B cell (primary cell): ENCODE measurements at regions not wholly inside any gene's neighbourhood (a gene's known extent, or its start where the extent isn't known, plus 50 kb on each side); places are given as distances from the start of the nearest gene placed in this dataset.

Experiments
- ATAC-seq: fragments of 200-7000 bp; cut with Tn5 transposase; one replicate; pipeline ENCODE4 v1.10.0; 2021; ENCODE audit warnings: low read depth, mild to moderate bottlenecking, moderate number of reproducible peaks, moderate library complexity
- CTCF ChIA-PET: fragments of 350-600 bp; sonication (Branson Sonifier 250); formaldehyde crosslinking; loops from one replicate; lab custom pipeline; 2021; ENCODE audit warnings: antibody characterized with exemption, inconsistent platforms; lab: Charles Lee
- POLR2A ChIA-PET: fragments of 350-600 bp; sonication (Branson Sonifier 250); formaldehyde crosslinking; loops from one replicate; lab custom pipeline; 2021; ENCODE audit warnings: antibody characterized with exemption; lab: Charles Lee
- DNase-seq: peaks from one replicate; pipeline ENCODE4 v3.0.0; 2013
- H2AFZ ChIP-seq: 2 replicates; pipeline ENCODE4 v1.6.1; 2012; ENCODE audit warnings: mild to moderate bottlenecking, low read depth, low read length; ENCODE audit not compliant: insufficient read depth, poor library complexity, severe bottlenecking
- H3K27ac ChIP-seq, 2 donors: 1 replicate in 1 of 2; 2 replicates in 1 of 2; pipeline ENCODE4 v1.5.1; 2012 to 2013; ENCODE audit warnings: low read length in 2 of 2, mild to moderate bottlenecking in 2 of 2, moderate library complexity in 1 of 2
- H3K27me3 ChIP-seq, 4 experiments: fragments of 200-600 bp in 1 of 4; sonication (generic) in 1 of 4; replicated peaks in 1 of 4; 1 replicate in 2 of 4; 2 replicates in 2 of 4; pipeline versions ENCODE4 v1.6.1 to v1.7.0; 2013 to 2016; ENCODE audit warnings: low read length in 3 of 4, mild to moderate bottlenecking in 2 of 4, mixed read lengths in 1 of 4, moderate library complexity in 1 of 4; ENCODE audit not compliant: insufficient read depth in 4 of 4, control insufficient read depth in 3 of 4; ENCODE audit errors: control extremely low read depth in 1 of 4
- H3K36me3 ChIP-seq, 2 experiments: replicated peaks in 1 of 2; 1 replicate in 1 of 2; 2 replicates in 1 of 2; pipeline versions ENCODE4 v1.6.1 to v1.7.1; 2013; ENCODE audit warnings: low read length in 1 of 2; ENCODE audit not compliant: insufficient read depth in 2 of 2, control insufficient read depth in 1 of 2; ENCODE audit errors: control extremely low read depth in 1 of 2, extremely low read depth in 1 of 2
- H3K4me1 ChIP-seq, 2 donors: fragments of 200-600 bp in 1 of 2; sonication (generic) in 1 of 2; 1 replicate in 1 of 2; 2 replicates in 1 of 2; pipeline versions ENCODE4 v1.5.1 to v1.6.1; 2013 to 2017; ENCODE audit warnings: low read length in 2 of 2; ENCODE audit not compliant: control insufficient read depth in 2 of 2, insufficient read depth in 2 of 2
- H3K4me2 ChIP-seq: replicated peaks from 2 replicates; pipeline ENCODE3; 2012; ENCODE audit warnings: mild to moderate bottlenecking, low read depth, low read length; ENCODE audit not compliant: poor library complexity, severe bottlenecking
- H3K4me3 ChIP-seq, 5 experiments: fragments of 200-600 bp in 1 of 5; sonication (generic) in 1 of 5; 1 replicate in 3 of 5; 2 replicates in 2 of 5; pipeline versions ENCODE4 v1.5.1 to v1.7.0; 2011 to 2016; ENCODE audit warnings: low read length in 4 of 5, mild to moderate bottlenecking in 4 of 5, low read depth in 2 of 5, control low read depth in 1 of 5, moderate library complexity in 1 of 5; ENCODE audit not compliant: insufficient read depth in 1 of 5; ENCODE audit errors: control extremely low read depth in 1 of 5, extremely low read depth in 1 of 5
- H3K79me2 ChIP-seq: fragments of 200-600 bp; sonication (generic); one replicate; pipeline ENCODE4 v1.6.0; 2016; ENCODE audit warnings: low read length; ENCODE audit not compliant: control insufficient read depth, insufficient read depth
- H3K9ac ChIP-seq: fragments of 200-600 bp; sonication (generic); 2 replicates; pipeline ENCODE4 v1.6.1; 2017; ENCODE audit warnings: mild to moderate bottlenecking, low read length, moderate library complexity
- H3K9me3 ChIP-seq, 3 donors: one replicate each; pipeline versions ENCODE4 v1.6.1 to v1.7.1; 2013; ENCODE audit warnings: low read length in 2 of 3; ENCODE audit not compliant: control insufficient read depth in 2 of 3, insufficient read depth in 1 of 3; ENCODE audit errors: control extremely low read depth in 1 of 3
- H4K20me1 ChIP-seq: 2 replicates; pipeline ENCODE4 v1.6.0; 2012; ENCODE audit warnings: mild to moderate bottlenecking, low read length; ENCODE audit not compliant: insufficient read depth, control insufficient read depth, poor library complexity, severe bottlenecking
- H3K27ac Mint-ChIP-seq: one replicate; pipeline ENCODE4 v1.8.0; 2021; ENCODE audit warnings: mixed read lengths
- H3K27me3 Mint-ChIP-seq: one replicate; pipeline ENCODE4 v1.8.0; 2021; ENCODE audit warnings: mixed read lengths
- H3K4me1 Mint-ChIP-seq: one replicate; pipeline ENCODE4 v1.8.0; 2021; ENCODE audit warnings: mixed read lengths
- H3K4me3 Mint-ChIP-seq: one replicate; pipeline ENCODE4 v1.8.0; 2021; ENCODE audit warnings: mixed read lengths
- H3K9me3 Mint-ChIP-seq: one replicate; pipeline ENCODE4 v1.8.0; 2022; ENCODE audit warnings: mixed read lengths; ENCODE audit not compliant: insufficient read depth
- CTCF ChIP-seq: fragments of 200-600 bp; IDR thresholded peaks from one replicate; pipeline ENCODE4 v1.8.0; 2022; ENCODE audit warnings: antibody characterized with exemption, mild to moderate bottlenecking
- EZH2 ChIP-seq: IDR thresholded peaks from 2 replicates; pipeline ENCODE4 v1.6.1; 2012; ENCODE audit warnings: borderline replicate concordance, low read depth, mild to moderate bottlenecking, moderate library complexity, low read length; ENCODE audit not compliant: insufficient read depth, poor library complexity, severe bottlenecking
- WGBS: methylation state at CpG from one replicate; pipeline ENCODE4 v1.1.5; 2013; ENCODE audit warnings: missing lambda C conversion rate; ENCODE audit not compliant: insufficient coverage; 5-methylcytosine and 5-hydroxymethylcytosine counted together
- intact Hi-C: fragments of 100-400 bp; cut with micrococcal nuclease; formaldehyde crosslinking; loops from one replicate; pipeline ENCODE4 v1.10.0; 2022

- Histone ChIP-seq H4K20me1 (no peaks in the 10 kb centered on the region), H3K4me3 (no peak overlapping the region), H3K9me3 (no peaks in the 10 kb centered on the region), H3K79me2 (no peaks in the 10 kb centered on the region), H2AFZ (no peak overlapping the region), H3K4me2 (no peak overlapping the region), H3K27ac (no peak overlapping the region), H3K36me3 (no peaks in the 10 kb centered on the region), H3K27me3 (no peaks in the 10 kb centered on the region), H3K4me1 (no peaks in the 10 kb centered on the region), H3K9ac (no peak overlapping the region)
- Mint-ChIP-seq H3K27me3 (peaks cover 12% of the 10 kb centered on the region), H3K4me1 (peaks cover 1% of the 10 kb centered on the region), H3K4me3 (no peak overlapping the region), H3K27ac (no peak overlapping the region), H3K9me3 (peaks cover 2% of the 10 kb centered on the region)
- POLR2A ChIA-PET = no interaction called here
- CTCF ChIA-PET = no interaction called here
- DNase-seq (no peak), ATAC-seq (no peak)
- WGBS = 90% methylated on average over 3 of the region's 6 CpGs
- TF ChIP-seq CTCF (no peak), EZH2 (no peak)
- intact Hi-C loops = no loop called here
Observed at GRCh38 chr11:116687458-116688201, 85.2 kb downstream of the BUD13 start.

GRCh38 chr11:116686866-116687265, 85.9 kb downstream of the BUD13 start:
- H3K27ac Mint-ChIP-seq = no peak overlapping the region
- H3K27me3 Mint-ChIP-seq = peaks cover 12% of the 10 kb centered on the region
- TF ChIP-seq EZH2 = no peak
- TF ChIP-seq CTCF = no peak
- ChIA-PET CTCF (no interaction called here), POLR2A (no interaction called here)
- no peak overlapping the region for H3K4me3 Mint-ChIP-seq
- no peaks in the 10 kb centered on the region for H3K36me3 ChIP-seq
- peaks cover 0 to 1% (median 0%) of the 10 kb centered on the region in 3 donors for H3K9me3 ChIP-seq
- no peak overlapping the region for H3K4me3 ChIP-seq
- H2AFZ ChIP-seq = no peak overlapping the region
- no peak for DNase-seq
- intact Hi-C loops = no loop called here
- no peak overlapping the region for H3K27ac ChIP-seq
- peaks cover 2% of the 10 kb centered on the region for H3K9me3 Mint-ChIP-seq
- H3K4me2 ChIP-seq = no peak overlapping the region
- 74% methylated on average over 9 of the region's 9 CpGs for WGBS
- no peaks in the 10 kb centered on the region for H3K27me3 ChIP-seq
- no peaks in the 10 kb centered on the region for H3K79me2 ChIP-seq
- H3K9ac ChIP-seq = no peak overlapping the region
- H3K4me1 ChIP-seq = no peaks in the 10 kb centered on the region
- no peak for ATAC-seq
- H3K4me1 Mint-ChIP-seq = peaks cover 1% of the 10 kb centered on the region
- no peaks in the 10 kb centered on the region for H4K20me1 ChIP-seq
